Smooth muscle cell (in vitro differentiated cells): ENCODE measurements at regions not wholly inside any gene's neighbourhood (a gene's known extent, or its start where the extent isn't known, plus 50 kb on each side); places are given as distances from the start of the nearest gene placed in this dataset.

Experiments used
- DNase-seq: peaks from one replicate; lab custom pipeline; 2025; ENCODE audit not compliant: unreplicated experiment; lab: John Stamatoyannopoulos, UW
- H2AFZ ChIP-seq: fragments of 200-600 bp; sonication (generic); 2 replicates; pipeline ENCODE4 v1.6.0; 2016; ENCODE audit warnings: antibody characterized with exemption, low read depth, mild to moderate bottlenecking
- H3F3A ChIP-seq: fragments of 200-600 bp; sonication (generic); 2 replicates; pipeline ENCODE4 v1.6.0; 2017; ENCODE audit warnings: antibody characterized with exemption, low read depth
- H3K27ac ChIP-seq: fragments of 200-600 bp; sonication (generic); 2 replicates; pipeline ENCODE4 v1.5.1; 2016; ENCODE audit warnings: low read depth, mild to moderate bottlenecking
- H3K27me3 ChIP-seq: fragments of 200-600 bp; sonication (generic); 2 replicates; pipeline ENCODE4 v1.6.1; 2016; ENCODE audit warnings: low read depth, mild to moderate bottlenecking
- H3K36me3 ChIP-seq: fragments of 200-600 bp; sonication (generic); 2 replicates; pipeline ENCODE4 v1.5.1; 2016; ENCODE audit warnings: low read depth
- H3K4me1 ChIP-seq: fragments of 200-600 bp; sonication (generic); 2 replicates; pipeline ENCODE4 v1.5.1; 2016; ENCODE audit warnings: low read depth
- H3K4me2 ChIP-seq: fragments of 200-600 bp; sonication (generic); 2 replicates; pipeline ENCODE4 v1.6.0; 2016; ENCODE audit warnings: mild to moderate bottlenecking
- H3K4me3 ChIP-seq: fragments of 200-600 bp; sonication (generic); 2 replicates; pipeline ENCODE4 v1.5.1; 2016; ENCODE audit warnings: mild to moderate bottlenecking
- H3K79me2 ChIP-seq: fragments of 200-600 bp; sonication (generic); 2 replicates; pipeline ENCODE4 v1.6.0; 2016; ENCODE audit warnings: low read depth, mild to moderate bottlenecking
- H3K9ac ChIP-seq: fragments of 200-600 bp; sonication (generic); 2 replicates; pipeline ENCODE4 v1.6.0; 2016; ENCODE audit warnings: low read depth
- H3K9me3 ChIP-seq: fragments of 200-600 bp; sonication (generic); replicated peaks from 2 replicates; pipeline ENCODE4 v1.5.1; 2016; ENCODE audit warnings: low read depth
- H4K20me1 ChIP-seq: fragments of 200-600 bp; sonication (generic); 2 replicates; pipeline ENCODE4 v1.6.0; 2016; ENCODE audit warnings: low read depth
- CTCF ChIP-seq: fragments of 200-600 bp; sonication (generic); IDR thresholded peaks from 2 replicates; pipeline ENCODE4 v1.5.1; 2017; ENCODE audit warnings: borderline replicate concordance, mild to moderate bottlenecking, antibody characterized with exemption; ENCODE audit not compliant: insufficient read depth, poor library complexity, severe bottlenecking
- WGBS: methylation state at CpG from one replicate; pipeline ENCODE4 v1.1.7; 2016; ENCODE audit warnings: low lambda C conversion rate; 5-methylcytosine and 5-hydroxymethylcytosine counted together

- Histone ChIP-seq H3K27ac (no peak overlapping the region), H3K4me1 (peaks cover 10% of the 10 kb centered on the region), H3K36me3 (no peaks in the 10 kb centered on the region), H3K4me2 (no peak overlapping the region), H3K79me2 (no peaks in the 10 kb centered on the region), H3F3A (no peaks in the 10 kb centered on the region), H3K27me3 (peaks cover 22% of the 10 kb centered on the region), H3K9ac (no peak overlapping the region), H3K4me3 (no peak overlapping the region), H3K9me3 (no peaks in the 10 kb centered on the region), H4K20me1 (no peaks in the 10 kb centered on the region), H2AFZ (no peak overlapping the region)
- DNase-seq = no peak
- WGBS = 97% methylated on average over 2 of the region's 2 CpGs
- no peak for TF ChIP-seq CTCF
Measured at GRCh38 chr13:31418186-31418585, 218.4 kb downstream of the B3GLCT start.

DNA sequence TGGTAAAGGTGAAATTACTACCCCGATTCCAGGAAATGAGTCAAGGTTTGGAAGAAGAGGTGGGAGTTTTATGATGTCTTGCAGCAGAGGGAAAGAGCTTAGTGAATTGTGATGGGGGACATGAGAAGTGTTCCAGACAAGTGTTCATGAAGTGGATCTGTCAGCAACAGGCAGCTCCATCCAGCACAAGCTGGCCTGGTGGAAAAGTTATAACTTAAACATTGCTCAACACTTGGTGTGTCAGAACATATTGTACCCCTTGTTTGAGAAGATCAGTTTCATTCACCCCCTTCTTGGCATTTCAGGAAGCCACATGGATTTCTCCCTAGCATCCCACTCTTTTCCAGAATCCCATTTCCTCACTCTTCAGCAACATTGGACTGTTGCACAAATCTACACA, 222.0 kb downstream of the B3GLCT start:
- Histone ChIP-seq H3K9me3 (no peaks in the 10 kb centered on the region), H3K27me3 (peaks cover 22% of the 10 kb centered on the region), H3K79me2 (no peaks in the 10 kb centered on the region), H4K20me1 (no peaks in the 10 kb centered on the region), H3K4me2 (no peak overlapping the region), H3K4me3 (no peak overlapping the region), H3K9ac (no peak overlapping the region), H3K36me3 (no peaks in the 10 kb centered on the region), H2AFZ (no peak overlapping the region), H3K4me1 (peaks cover 4% of the 10 kb centered on the region), H3K27ac (no peak overlapping the region), H3F3A (no peaks in the 10 kb centered on the region)
- TF ChIP-seq CTCF = no peak
- WGBS = 97% methylated on average over 1 of the region's 1 CpG
- no peak for DNase-seq

DNA sequence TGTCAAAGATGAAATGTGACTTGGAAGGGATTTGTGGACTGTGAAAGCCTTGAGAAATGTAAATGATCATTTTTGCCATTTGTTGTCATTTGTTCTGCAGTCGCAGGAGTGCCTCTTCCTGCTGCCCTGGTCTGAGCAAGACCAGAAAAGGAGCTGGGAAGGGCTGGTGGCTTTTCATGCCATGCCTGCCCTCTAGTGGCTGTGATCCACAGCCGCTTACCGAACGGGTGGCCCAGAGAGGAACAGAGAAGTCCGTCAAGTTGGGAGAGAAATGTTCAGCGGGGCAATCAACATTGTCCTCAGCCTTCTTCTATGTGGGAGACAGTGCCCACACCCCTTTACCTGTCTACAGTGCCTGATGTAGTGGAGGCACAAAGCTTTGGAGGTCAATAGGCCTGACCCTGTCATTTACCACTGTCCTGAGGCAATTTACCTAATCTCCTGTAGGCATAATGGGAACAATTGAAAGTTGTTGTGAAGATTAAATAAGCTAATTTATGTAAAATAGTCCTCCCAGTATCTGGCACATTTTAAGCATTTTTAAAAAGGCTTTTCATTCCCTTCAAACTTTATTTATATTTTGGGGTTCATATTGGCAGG, 224.5 kb downstream of the B3GLCT start:
- Histone ChIP-seq H3K9me3 (no peaks in the 10 kb centered on the region), H3K9ac (no peak overlapping the region), H3K4me3 (no peak overlapping the region), H3K27me3 (peaks cover 22% of the 10 kb centered on the region), H3K79me2 (no peaks in the 10 kb centered on the region), H3K27ac (no peak overlapping the region), H3K4me1 (peaks cover 4% of the 10 kb centered on the region), H2AFZ (peak overlapping the region; percentile 1), H4K20me1 (no peaks in the 10 kb centered on the region), H3K4me2 (no peak overlapping the region), H3F3A (no peaks in the 10 kb centered on the region), H3K36me3 (no peaks in the 10 kb centered on the region)
- WGBS = 8% methylated on average over 6 of the region's 6 CpGs
- peak; percentile 91 for TF ChIP-seq CTCF
- DNase-seq = peak; percentile 11

- DNase-seq = no peak
- Histone ChIP-seq H4K20me1 (no peaks in the 10 kb centered on the region), H3K27me3 (peaks cover 26% of the 10 kb centered on the region), H3K79me2 (no peaks in the 10 kb centered on the region), H3F3A (no peaks in the 10 kb centered on the region), H3K4me1 (peaks cover 4% of the 10 kb centered on the region), H3K4me2 (no peak overlapping the region), H3K36me3 (no peaks in the 10 kb centered on the region), H2AFZ (no peak overlapping the region), H3K9me3 (no peaks in the 10 kb centered on the region), H3K27ac (no peak overlapping the region), H3K9ac (no peak overlapping the region), H3K4me3 (no peak overlapping the region)
- no peak for TF ChIP-seq CTCF
Measured at GRCh38 chr13:31426395-31426794, 226.6 kb downstream of the B3GLCT start.
